Skeletal muscle cell (primary cell): ENCODE measurements at regions not wholly inside any gene's neighbourhood (a gene's known extent, or its start where the extent isn't known, plus 50 kb on each side); places are given as distances from the start of the nearest gene placed in this dataset.
"Not testable (repeated sequence)": the region's sequence is repeated elsewhere in the genome, so short reads cannot be mapped to it uniquely, and the experiment has no call there.

Experiments used
- DNase-seq: peaks from one replicate; pipeline ENCODE4 v3.0.0-alpha.2; 2010; ENCODE audit warnings: low read depth
- H3K4me3 ChIP-seq: 2 replicates; pipeline ENCODE4 v1.5.1; 2011; ENCODE audit warnings: low read depth, mild to moderate bottlenecking, control low read depth, low read length, moderate library complexity

DNA sequence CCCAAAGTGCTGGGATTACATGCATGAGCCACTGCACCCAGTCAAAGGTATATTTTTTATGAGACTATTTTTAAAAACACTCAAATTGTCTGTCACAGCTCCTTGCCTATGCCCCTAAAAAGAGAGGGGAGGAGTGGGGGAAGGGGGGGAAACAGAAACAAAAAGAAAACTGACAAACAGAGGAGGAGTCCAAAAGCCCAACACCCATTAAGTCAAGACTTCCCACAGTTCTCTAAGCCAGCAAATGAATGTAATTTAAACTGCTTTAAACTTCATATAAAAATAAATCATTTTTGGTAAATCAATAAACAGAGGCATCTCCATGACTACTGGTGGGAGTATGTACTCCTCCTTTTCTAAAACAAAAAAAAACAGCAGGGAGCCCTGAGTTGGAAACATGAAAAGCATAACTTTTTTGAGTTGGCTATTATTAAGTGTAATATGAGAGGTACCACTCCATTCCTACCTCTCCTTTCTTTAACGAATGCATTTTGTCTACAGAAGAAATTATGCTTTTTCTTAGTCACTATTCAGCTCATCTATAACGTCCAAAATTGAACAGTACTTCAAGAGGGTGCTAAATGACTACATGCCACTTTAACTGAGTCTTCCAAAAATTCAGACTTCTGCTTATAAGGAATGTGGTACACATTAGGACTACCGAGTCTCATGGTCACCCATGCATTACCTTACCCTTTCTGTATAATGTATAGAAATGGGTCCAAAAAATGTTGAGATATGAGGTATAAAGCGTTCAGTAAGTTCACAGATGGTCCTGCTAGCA, 119.0 kb upstream of the PRSS16 start:
- H3K4me3 ChIP-seq: no peak overlapping the region

GRCh38 chr6:27129095-27129815, 118.2 kb upstream of the PRSS16 start:
- DNase-seq: no peak
- H3K4me3 ChIP-seq: no peak overlapping the region

More for the DNA sequence above, 119.0 kb upstream of the PRSS16 start:
- no peak for DNase-seq

- H3K4me3 ChIP-seq: no peak overlapping the region
- DNase-seq: no peak
Observed at GRCh38 chr6:27129917-27130316, 117.6 kb upstream of the PRSS16 start.

DNA sequence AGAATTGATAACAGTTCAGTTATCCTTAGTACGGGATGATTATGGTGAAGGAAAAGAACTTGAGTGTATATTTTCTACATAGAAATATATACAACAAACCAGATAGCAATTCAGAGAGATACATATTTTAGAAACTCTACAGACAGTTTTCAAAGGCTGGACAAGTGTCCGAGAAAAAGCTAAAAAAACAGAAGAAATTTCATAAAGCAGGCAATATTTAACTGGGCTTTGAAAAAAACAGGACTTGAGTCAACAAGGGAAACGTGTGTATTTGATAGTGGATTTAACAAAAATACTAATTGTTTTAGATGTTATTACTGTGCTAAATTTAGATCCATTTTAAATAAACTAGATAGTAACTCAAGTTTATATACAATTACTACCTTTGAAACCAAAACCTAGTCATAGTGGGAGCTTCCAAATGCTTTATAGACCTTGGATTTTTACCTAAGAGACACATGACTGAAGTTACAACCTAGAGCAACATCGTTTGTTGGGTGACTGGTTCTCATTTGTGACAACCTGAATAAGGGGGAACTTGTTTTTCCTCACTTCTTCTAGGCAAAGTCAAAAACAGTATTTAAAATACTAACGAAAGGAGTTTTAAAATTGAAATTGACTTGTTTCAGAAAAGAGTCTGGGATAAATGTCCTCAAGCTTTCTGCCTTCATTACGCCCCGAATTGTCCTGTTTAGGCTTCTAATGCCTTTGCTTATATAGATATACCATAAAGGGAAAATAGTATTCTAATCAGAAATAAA, 116.7 kb upstream of the PRSS16 start:
- H3K4me3 ChIP-seq: peak overlapping the region; percentile 67
- DNase-seq: no peak

DNA sequence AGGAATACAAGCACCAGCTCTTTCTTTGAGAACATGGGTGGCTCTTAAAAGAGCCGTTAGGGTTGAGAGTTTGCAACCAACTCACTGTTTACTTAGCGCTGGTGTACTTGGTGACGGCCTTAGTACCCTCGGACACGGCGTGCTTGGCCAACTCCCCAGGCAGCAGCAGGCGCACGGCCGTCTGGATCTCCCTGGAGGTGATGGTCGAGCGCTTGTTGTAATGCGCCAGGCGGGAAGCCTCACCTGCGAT, 115.3 kb upstream of the PRSS16 start:
- not testable (repeated sequence) for DNase-seq
- peak overlapping the region; percentile 67 for H3K4me3 ChIP-seq

DNA sequence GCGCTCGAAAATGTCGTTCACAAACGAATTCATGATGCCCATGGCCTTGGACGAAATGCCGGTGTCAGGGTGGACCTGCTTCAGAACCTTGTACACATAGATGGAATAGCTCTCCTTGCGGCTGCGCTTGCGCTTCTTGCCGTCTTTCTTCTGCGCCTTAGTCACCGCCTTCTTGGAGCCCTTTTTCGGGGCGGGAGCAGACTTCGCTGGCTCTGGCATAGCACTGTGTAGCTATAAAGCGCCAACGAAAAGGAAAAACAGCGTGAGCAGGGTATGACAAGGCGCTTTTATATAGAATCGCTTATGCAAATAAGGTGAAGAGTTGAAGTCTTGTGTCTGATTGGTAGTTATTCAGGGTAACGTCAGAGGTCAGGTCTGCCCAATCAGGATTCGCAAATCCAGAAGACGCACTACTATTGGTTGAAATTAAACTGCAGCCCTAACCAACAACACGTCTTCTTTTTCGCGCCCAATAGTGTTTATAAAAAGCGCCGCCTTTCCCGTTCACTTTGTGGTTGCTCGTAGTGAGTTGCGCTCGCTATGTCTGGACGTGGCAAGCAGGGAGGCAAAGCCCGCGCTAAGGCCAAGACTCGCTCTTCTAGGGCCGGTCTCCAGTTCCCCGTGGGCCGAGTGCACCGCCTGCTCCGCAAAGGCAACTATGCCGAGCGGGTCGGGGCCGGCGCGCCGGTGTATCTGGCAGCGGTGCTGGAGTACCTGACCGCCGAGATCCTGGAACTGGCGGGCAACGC, 114.8 kb upstream of the PRSS16 start:
- DNase-seq: peak; percentile 99
- H3K4me3 ChIP-seq: peak overlapping the region; percentile 67

DNA sequence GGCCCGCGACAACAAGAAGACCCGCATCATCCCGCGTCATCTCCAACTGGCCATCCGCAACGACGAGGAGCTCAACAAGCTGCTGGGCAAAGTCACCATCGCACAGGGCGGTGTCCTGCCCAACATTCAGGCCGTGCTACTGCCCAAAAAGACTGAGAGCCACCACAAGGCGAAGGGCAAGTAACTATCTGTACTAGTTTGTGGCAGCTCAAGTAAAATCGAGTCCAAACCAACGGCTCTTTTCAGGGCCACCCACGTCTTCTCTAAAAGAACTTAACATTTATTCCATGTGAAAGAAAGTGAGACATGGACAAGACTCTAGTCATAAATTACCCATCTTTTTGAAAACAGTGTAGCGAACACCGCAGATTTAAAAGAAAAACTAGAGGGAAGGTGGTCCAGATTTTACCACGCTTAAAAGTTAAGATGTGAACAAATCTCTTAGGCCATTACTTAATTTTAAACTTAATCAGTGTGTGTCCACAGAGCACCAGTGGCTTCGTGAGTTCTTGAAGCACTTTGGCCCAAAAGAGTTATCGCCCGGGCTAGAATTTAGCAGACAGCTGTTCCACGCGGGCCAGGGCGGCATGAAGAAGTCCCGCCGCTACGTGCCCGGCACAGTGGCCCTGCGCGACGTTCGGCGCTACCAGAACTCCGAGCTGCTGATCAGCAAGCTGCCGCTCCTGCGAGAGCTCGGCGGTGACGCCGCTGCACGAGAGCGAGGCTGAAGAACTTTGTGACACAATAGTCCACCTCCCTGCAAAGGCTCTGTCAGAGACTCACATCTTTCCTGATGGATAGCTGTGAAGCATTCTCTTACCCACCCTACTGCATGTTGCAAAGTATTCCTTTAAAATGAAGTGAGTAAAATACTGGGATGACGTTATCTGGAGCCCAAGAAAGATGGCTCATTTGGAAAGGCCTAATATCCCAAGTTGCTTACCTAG, 113.9 kb upstream of the PRSS16 start:
- no peak for DNase-seq

DNA sequence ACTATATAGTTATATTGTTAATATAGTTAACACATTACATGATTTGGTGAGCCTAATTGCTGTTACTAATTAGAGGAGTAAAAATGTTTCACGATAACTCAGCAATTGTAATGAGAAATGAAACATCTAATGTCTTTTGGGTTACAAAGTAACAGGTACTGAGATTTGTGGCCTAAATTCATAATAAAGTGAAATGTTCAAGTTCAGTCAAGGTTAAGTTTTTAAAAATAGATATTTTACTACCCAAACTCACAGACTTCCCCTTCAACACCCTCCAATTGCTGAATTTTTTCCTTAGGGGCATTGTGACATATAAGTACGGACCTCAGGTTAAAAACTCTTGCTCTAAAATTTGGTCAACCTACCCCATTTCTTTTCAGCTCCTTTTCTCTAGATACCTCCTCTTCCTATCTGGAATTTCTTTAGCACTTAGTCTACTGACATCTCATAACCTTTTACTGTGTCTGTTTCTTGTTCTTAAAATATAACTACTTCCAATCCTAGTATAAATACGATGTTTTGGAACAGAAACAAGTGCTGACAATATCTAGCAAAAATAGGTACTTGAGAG, 112.3 kb upstream of the PRSS16 start:
- no peak overlapping the region for H3K4me3 ChIP-seq
- DNase-seq: no peak

More for the DNA sequence above, 113.9 kb upstream of the PRSS16 start:
- H3K4me3 ChIP-seq: peak overlapping the region; percentile 67

DNA sequence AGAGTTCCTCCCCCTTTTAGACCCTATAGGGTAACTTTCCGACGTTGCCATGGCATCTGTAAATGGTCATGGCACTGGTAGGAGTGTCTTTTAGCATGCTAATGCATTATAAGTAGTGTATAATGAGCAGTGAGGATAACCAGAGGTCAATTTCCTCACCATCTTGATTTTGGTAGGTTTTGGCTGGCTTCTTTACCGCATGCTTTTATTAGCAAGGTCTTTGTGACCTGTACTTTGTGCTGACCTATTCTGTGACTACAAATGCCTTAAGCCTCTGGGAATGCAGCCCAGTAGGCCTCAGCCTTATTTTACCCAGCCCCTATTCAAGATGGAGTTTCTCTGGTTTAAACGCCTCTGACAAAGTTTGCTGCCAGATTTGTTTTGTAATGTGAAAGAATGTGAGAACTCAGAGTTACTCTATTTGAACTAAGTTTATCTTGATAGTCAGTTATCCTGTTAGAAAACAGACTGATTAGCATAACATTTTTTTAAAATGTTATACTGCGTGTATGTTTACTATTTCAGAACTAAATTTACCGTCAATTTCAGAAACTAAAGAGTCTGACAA, 111.3 kb upstream of the PRSS16 start:
- no peak overlapping the region for H3K4me3 ChIP-seq
- no peak for DNase-seq

DNA sequence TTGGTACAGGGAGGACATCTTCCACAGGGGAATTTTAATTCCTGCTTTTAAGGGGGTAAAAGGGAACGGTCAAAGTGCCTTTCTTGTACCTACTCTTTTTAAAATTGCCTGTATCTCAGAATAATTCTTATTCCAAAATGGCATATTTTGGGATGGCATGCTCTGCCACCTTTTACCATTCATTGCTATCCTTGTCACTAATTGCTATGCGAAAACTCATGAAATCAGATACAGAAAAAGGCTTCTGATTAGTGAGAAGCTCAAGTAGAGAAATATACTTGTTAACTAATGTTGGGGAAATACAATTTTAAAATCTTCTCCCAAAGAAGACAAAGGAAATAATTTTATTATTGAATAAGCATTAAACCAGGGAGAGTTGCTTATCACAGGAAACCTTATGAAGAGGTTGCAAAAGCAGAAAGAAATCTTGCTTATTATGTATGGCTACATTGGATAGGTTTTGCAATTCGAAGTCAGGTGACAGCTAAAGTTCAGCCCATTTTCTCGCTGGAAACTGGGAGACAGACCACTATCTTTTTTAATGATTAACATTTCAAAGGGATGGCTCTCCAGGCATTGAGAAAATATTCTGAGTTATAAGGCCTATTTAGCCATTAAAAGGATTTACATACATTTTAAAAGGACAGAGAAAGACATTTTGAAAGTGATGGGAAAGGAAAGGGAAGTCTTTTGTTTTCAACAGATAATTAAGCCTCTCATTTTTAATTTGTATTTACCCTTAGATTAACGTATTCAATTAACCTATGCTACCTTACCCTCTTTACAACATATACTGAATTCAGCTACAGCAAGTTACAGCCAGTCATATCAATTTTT, 110.3 kb upstream of the PRSS16 start:
- no peak overlapping the region for H3K4me3 ChIP-seq
- no peak for DNase-seq

DNA sequence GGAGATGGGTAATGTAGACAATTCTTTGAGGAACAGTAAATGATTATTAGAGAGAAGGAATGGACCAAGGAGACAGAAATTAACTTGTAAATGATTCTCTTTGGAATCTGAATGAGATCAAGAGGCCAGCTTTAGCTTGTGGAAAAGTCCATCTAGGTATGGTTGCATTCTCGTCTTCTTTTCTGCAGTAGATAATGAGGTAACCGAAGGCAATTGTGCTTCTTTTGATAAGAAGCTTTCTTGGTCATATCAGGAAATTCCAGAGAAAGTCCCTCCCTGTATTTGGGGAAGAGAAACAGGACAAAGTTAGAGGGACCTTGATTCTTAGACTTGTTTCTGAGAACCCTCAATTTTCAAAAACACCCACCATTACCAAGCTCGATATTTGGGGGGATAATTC, 109.1 kb upstream of the PRSS16 start:
- no peak overlapping the region for H3K4me3 ChIP-seq
- no peak for DNase-seq

GRCh38 chr6:27138837-27139755, 108.4 kb upstream of the PRSS16 start:
- H3K4me3 ChIP-seq: peak overlapping the region; percentile 63
- DNase-seq: no peak

DNA sequence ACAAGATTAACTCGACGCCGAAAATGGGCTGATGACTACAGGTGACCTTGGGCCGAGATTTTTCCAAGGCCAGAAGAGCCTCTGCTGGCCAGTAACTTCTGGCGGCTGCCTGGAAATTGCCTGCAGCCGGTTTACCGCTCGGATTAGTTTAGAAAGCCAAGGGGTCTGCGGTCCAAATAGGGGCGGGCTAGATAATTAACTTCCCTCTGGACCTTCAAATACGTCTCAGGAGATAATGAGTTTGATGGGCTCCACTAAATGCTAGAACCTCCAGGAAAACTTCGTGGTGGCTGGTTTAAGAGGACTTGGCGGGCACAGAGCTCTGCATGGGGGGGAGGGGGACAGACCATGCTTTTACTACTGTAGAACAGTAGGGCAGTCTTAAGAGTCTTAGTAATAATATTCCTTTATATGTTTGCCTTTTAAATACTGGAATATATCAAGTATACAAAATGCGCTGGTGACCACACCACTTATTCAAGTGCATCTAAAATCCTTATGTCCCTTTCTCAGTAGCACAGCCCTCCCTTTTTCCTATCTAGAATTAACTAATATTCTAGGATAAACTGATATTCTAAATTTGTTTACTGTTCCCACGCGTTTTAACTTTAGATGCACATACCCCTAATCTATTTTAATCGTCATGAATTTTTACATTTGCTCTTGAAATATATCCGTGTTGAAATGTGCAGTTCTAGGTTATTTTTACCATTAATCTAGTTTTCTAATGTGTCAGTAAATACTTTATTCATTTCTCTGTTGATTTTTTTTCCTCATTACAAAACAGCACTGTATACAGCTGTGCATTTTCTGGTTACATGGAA, 107.5 kb upstream of the PRSS16 start:
- H3K4me3 ChIP-seq: peak overlapping the region; percentile 63
- DNase-seq: no peak

DNA sequence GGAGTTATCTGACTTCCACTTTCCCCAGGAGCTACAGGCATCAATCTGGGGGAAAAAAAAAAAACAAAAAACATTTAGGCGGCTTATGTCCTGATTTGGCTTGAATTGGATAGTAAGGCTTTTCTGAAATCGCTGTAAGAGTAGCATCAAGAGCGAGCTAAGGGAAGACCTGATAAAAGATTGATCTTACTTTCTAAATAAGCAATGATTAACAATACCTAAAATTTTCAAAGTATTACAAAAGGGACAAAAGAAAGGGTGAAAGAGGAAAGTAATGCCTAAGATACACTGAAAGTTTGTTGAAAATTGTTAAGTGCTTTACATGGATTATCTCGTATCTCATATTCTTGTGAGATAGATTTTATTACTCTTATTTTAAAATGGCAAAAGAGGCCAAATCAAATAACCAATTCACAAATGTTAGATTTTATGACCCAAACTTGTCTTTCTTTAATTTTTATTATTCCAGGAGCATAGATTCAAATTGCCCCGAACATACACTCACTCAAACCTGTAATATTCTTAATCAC, 106.4 kb upstream of the PRSS16 start:
- no peak overlapping the region for H3K4me3 ChIP-seq
- DNase-seq: no peak

GRCh38 chr6:27141529-27142015, 105.9 kb upstream of the PRSS16 start:
- H3K4me3 ChIP-seq: no peak overlapping the region
- no peak for DNase-seq
